Kidney epithelial cell (primary cell): ENCODE measurements at regions not wholly inside any gene's neighbourhood (a gene's known extent, or its start where the extent isn't known, plus 50 kb on each side); places are given as distances from the start of the nearest gene placed in this dataset.
A peak's percentile ranks its signal among the peaks of the same experiment; 100 is the strongest.

ENCODE experiments used
- DNase-seq: peaks from one replicate; pipeline ENCODE4 v3.0.0-alpha.2; 2010; ENCODE audit warnings: low read depth
- H3K27me3 ChIP-seq: 2 replicates; pipeline ENCODE4 v1.6.0; 2011; ENCODE audit warnings: low read length; ENCODE audit not compliant: control insufficient read depth, insufficient read depth
- H3K36me3 ChIP-seq: 2 replicates; pipeline ENCODE4 v1.5.1; 2011; ENCODE audit warnings: low read length; ENCODE audit not compliant: control insufficient read depth, insufficient read depth
- H3K4me3 ChIP-seq: 2 replicates; pipeline ENCODE4 v1.5.1; 2011; ENCODE audit warnings: low read depth, mild to moderate bottlenecking, control low read depth, low read length
- TF ChIP-seq, protein P1 (sequence below): IDR thresholded peaks from 2 replicates; pipeline ENCODE4 v1.5.1; 2011; ENCODE audit warnings: mild to moderate bottlenecking, moderate library complexity, low read length, control low read depth, inconsistent platforms; ENCODE audit not compliant: insufficient read depth, poor library complexity, severe bottlenecking

DNA sequence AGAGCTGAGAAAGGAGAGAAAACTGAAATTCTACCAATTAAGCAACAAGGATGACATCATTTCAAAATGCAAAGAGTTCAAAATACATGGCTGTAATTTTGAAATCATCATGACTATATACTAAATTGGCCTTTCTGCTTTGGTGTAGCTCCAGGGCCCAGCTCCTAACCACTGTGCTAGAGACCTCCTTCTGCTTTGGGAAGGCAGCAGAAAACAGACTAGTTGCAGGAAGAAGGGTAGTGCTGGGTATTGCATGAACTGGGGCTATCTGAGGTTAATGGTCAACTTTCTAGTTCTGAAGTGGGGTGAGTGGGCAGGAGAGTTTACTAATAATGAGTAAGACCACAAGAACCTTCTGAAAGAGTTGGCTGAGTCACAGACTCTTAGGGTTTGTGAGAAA is 66.2 kb downstream of the PTGER2 start:
- DNase-seq = peak; percentile 81
- H3K4me3 ChIP-seq = no peak overlapping the region
- H3K27me3 ChIP-seq = no peaks in the 10 kb centered on the region
- TF ChIP-seq, protein P1, sequence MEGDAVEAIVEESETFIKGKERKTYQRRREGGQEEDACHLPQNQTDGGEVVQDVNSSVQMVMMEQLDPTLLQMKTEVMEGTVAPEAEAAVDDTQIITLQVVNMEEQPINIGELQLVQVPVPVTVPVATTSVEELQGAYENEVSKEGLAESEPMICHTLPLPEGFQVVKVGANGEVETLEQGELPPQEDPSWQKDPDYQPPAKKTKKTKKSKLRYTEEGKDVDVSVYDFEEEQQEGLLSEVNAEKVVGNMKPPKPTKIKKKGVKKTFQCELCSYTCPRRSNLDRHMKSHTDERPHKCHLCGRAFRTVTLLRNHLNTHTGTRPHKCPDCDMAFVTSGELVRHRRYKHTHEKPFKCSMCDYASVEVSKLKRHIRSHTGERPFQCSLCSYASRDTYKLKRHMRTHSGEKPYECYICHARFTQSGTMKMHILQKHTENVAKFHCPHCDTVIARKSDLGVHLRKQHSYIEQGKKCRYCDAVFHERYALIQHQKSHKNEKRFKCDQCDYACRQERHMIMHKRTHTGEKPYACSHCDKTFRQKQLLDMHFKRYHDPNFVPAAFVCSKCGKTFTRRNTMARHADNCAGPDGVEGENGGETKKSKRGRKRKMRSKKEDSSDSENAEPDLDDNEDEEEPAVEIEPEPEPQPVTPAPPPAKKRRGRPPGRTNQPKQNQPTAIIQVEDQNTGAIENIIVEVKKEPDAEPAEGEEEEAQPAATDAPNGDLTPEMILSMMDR = no peak
- no peaks in the 10 kb centered on the region for H3K36me3 ChIP-seq
